MG63 (cell line): ENCODE measurements at regions not wholly inside any gene's neighbourhood (a gene's known extent, or its start where the extent isn't known, plus 50 kb on each side); places are given as distances from the start of the nearest gene placed in this dataset.

Experiments used
- DNase-seq: peaks from one replicate; pipeline ENCODE4 v3.0.0-alpha.2; 2020
- H3K27me3 ChIP-seq: fragments of 250-450 bp; sonication (Bioruptor Pico); 2 replicates; pipeline ENCODE4 v1.5.1; 2020; ENCODE audit warnings: mild to moderate bottlenecking, moderate library complexity
- H3K36me3 ChIP-seq: fragments of 250-450 bp; sonication (Bioruptor Pico); 2 replicates; pipeline ENCODE4 v1.5.1; 2020; ENCODE audit warnings: mild to moderate bottlenecking, moderate library complexity
- H3K4me3 ChIP-seq: fragments of 250-450 bp; sonication (Bioruptor Pico); 2 replicates; pipeline ENCODE4 v1.5.1; 2020; ENCODE audit warnings: mild to moderate bottlenecking, moderate library complexity
- H3K9me3 ChIP-seq: fragments of 250-450 bp; sonication (Bioruptor Pico); 2 replicates; pipeline ENCODE4 v1.5.1; 2020; ENCODE audit warnings: mild to moderate bottlenecking, moderate library complexity

DNA sequence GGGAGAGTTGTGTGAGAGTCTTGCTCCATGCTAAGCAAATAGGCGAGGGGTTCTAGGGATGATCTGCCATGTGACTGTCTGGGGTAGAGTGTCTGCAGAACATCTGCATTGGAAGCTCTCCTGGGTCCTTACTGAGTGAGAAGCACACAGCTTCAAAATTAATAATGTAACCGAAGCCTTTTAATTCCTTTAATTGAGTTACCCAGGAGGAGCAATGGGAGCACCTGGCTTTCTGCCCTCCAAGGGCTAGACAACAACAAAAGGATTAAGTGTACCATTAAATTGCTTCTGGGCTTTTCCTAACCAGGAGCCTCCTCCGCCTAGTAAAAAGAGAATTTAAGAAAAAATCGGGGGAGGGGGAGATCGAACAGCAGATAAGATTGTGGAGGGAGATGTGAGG lies 102.0 kb upstream of the TBX20 start:
- Histone ChIP-seq H3K9me3 (no peaks in the 10 kb centered on the region), H3K4me3 (no peak overlapping the region), H3K27me3 (no peaks in the 10 kb centered on the region), H3K36me3 (no peaks in the 10 kb centered on the region)
- DNase-seq = no peak

DNA sequence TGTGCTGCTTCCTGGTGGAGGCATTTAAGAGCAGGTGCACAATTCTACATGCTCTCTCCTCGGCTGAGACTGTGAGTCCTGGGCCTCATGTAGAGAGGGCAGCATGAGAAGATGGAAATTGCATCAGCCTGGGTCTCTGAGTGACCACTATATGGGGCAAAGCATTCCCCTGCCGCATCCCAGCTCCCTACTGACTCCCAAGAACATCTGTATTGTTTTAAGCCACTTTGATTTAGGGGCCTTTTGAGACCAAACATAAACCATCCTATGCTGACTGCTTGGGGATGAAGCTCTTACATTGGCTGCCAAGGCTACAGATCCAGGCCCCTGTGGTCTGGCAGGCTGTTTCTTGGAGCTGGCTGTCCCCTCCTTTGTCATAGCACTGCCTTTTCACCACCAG lies 101.3 kb upstream of the TBX20 start:
- H3K4me3 ChIP-seq = no peak overlapping the region
- H3K36me3 ChIP-seq = no peaks in the 10 kb centered on the region
- H3K9me3 ChIP-seq = no peaks in the 10 kb centered on the region
- DNase-seq = no peak
- H3K27me3 ChIP-seq = no peaks in the 10 kb centered on the region

DNA sequence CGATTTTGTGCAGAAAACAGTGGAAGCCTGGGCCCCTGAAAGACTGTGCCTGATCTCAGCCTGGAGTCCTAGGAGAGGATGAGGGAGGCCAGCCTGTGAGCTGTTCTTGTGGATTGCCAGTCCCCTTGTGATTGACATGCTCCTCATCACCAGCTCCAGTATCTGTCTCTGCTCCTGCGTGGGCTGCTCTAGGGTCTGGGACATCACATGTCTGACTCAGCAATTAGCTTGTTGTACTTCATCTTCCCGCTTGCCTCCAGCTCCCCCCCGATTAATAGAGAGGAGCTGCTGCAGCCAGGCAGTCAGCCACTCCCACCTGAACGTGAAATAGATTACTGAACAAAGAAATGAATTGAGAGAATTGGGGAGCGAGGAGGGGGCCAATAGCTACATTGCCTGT lies 99.6 kb upstream of the TBX20 start:
- H3K27me3 ChIP-seq = no peaks in the 10 kb centered on the region
- H3K36me3 ChIP-seq = no peaks in the 10 kb centered on the region
- H3K4me3 ChIP-seq = no peak overlapping the region
- DNase-seq = no peak
- no peaks in the 10 kb centered on the region for H3K9me3 ChIP-seq

DNA sequence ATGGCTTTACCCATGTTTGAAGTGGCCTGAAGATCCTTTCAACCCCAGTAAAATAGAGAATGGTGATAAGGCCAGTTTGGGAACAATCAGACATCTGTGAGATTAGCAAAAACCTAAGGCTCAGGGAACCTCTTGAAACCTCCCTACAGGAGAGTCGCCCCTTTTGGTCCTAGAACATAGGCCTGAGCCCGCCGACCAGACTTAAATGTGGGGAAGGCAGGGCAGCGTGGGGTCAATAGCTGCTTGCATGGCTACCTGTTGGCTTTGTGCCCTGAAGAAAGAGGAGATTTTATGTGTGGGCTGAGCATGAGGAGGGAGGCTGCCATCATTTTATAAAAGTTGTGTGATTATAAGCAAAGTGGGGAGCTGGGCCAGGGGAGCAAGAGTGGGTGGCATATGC lies 97.6 kb upstream of the TBX20 start:
- no peak for DNase-seq
- H3K9me3 ChIP-seq = no peaks in the 10 kb centered on the region
- no peak overlapping the region for H3K4me3 ChIP-seq
- H3K36me3 ChIP-seq = no peaks in the 10 kb centered on the region
- H3K27me3 ChIP-seq = no peaks in the 10 kb centered on the region

DNA sequence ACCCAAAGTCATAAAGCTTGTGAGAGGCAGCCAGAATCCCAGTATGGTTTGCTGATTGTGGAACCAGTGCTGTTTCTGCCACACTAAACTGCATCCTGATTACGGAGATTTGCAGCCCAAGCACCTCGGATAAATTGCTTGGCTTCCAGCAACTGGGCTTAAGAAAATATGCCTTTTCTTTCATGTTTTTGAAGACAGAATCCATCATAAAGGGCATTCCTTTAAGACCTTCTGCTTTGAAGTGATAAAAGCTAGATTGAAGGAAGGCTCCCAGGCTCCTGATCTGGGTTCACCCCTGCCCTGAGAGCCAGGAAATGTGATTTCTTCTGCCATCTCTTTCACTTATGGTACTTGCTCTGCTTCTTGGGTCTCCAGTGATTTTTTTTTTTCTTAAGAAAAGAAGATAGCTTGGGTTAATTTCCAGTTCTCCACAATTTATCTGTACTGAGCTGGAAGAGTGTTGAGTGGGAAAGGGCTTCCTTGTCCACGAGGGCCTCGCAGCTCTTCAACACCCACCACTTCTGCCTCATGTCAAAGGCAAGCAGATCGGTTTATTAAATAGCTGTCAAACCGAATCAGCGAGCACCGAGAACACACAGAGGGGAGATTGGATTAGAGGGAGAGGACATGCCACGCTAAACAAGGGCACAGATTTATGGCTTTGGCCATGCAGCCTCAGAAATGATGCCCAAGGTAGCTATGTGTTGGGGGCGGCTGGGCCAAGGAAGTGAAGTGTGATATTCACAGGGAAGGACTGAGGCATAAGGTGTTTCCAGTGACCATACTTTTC lies 94.9 kb upstream of the TBX20 start:
- no peaks in the 10 kb centered on the region for H3K27me3 ChIP-seq
- DNase-seq = no peak
- H3K36me3 ChIP-seq = no peaks in the 10 kb centered on the region

DNA sequence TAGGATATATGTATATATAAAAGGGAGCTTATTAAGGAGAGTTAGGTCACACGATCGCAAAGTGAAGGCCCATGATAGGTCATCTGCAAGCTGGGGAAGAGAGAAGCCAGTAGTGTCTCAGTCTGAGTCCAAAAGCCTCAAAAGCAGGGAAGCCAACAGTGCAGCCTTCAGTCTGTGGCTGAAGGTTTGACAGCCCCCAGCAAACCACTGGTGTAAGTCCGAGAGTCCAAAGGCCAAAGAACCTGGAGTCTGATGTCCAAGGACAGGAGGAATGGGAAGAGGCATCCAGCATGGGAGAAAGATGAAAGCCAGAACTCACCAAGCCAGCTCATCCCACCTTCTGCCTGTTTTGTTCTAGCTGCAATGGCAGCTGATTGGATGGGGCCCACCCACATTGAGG lies 88.9 kb upstream of the TBX20 start:
- no peak overlapping the region for H3K4me3 ChIP-seq
- H3K36me3 ChIP-seq = no peaks in the 10 kb centered on the region
- DNase-seq = no peak
- H3K9me3 ChIP-seq = no peaks in the 10 kb centered on the region
- H3K27me3 ChIP-seq = no peaks in the 10 kb centered on the region

More for the DNA sequence above, 94.9 kb upstream of the TBX20 start:
- H3K4me3 ChIP-seq = no peak overlapping the region
- no peaks in the 10 kb centered on the region for H3K9me3 ChIP-seq

DNA sequence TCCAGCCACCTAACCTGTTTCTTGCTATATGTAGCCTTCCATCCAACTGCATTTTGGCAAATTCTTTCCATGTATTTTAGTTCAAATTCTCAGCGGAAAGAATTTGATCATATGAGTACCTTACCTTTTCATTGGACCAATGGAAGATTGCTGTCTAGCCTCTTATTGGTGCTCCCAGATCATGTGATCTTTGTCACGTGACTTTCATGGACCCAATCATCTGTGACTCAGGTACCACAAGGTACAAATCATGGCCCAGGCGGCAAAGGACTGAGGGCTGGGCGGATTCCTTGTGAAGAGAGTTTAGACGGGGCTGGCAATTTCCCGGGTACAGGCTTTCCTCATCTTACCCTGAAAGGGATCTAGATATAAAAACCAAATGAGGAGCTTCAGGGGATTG lies 85.9 kb upstream of the TBX20 start:
- no peak overlapping the region for H3K4me3 ChIP-seq
- no peaks in the 10 kb centered on the region for H3K36me3 ChIP-seq
- no peak for DNase-seq
- H3K27me3 ChIP-seq = no peaks in the 10 kb centered on the region
- H3K9me3 ChIP-seq = no peaks in the 10 kb centered on the region

DNA sequence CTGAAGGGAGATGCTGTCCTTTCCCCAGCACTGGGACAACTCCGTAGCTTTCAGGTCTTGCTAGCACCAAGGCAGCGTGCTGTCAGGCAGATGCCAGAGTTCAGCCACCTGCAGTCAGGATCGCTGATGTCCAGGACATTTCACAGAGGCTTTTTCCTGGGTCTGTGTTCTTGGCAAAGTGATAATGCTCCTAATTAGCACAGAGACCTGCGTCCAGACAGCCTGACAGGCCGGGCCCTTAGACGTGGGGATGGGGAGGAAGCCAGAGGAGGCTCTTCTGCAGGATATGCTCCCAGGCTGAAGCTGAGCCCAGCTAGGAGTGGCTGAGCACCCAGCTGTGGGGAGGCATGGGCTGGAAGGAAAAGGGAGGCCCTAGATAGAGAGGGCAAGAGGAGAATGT lies 82.5 kb upstream of the TBX20 start:
- Histone ChIP-seq H3K9me3 (no peaks in the 10 kb centered on the region), H3K36me3 (no peaks in the 10 kb centered on the region), H3K4me3 (no peak overlapping the region), H3K27me3 (no peaks in the 10 kb centered on the region)
- DNase-seq = no peak

DNA sequence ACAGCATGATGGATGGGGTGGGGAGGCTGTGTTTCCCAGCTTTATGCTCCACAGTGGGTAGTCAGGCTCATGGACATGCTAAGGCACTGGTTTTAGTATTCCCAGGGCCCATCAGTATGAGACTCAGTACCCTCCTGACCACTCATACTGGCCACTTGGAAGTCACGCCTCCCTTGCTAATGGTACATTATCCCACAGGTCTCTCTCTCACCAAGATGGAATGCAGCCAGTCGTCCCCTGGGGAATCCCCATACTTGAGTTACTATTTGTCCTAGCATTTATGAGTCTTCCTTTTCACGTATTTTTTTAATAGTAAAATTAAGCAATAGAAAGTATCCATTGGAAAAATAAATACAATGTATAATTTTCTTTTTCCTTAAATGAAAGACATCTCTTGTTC lies 80.6 kb upstream of the TBX20 start:
- no peaks in the 10 kb centered on the region for H3K36me3 ChIP-seq
- H3K9me3 ChIP-seq = no peaks in the 10 kb centered on the region
- H3K4me3 ChIP-seq = no peak overlapping the region
- no peak for DNase-seq
- no peaks in the 10 kb centered on the region for H3K27me3 ChIP-seq

DNA sequence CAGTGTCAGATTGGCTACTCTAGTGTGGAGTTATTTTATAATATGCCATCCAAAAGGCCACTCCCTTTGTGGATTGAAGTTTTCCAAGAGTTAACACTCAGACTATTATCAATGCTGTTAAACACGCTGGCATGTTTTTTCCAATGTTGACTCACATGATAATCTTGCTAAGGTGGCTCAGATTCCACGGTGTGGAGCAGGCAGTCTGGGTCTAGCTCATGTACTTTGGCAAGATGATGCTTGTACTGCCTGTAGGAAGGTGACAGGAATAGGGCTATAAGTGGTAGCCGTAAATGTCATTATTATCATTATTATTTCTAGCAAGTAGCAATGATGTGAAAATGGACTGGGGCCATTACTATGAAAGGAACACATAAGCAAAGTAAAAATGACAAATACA lies 79.4 kb upstream of the TBX20 start:
- Histone ChIP-seq H3K27me3 (no peaks in the 10 kb centered on the region), H3K9me3 (no peaks in the 10 kb centered on the region), H3K36me3 (no peaks in the 10 kb centered on the region), H3K4me3 (no peak overlapping the region)
- DNase-seq = no peak

DNA sequence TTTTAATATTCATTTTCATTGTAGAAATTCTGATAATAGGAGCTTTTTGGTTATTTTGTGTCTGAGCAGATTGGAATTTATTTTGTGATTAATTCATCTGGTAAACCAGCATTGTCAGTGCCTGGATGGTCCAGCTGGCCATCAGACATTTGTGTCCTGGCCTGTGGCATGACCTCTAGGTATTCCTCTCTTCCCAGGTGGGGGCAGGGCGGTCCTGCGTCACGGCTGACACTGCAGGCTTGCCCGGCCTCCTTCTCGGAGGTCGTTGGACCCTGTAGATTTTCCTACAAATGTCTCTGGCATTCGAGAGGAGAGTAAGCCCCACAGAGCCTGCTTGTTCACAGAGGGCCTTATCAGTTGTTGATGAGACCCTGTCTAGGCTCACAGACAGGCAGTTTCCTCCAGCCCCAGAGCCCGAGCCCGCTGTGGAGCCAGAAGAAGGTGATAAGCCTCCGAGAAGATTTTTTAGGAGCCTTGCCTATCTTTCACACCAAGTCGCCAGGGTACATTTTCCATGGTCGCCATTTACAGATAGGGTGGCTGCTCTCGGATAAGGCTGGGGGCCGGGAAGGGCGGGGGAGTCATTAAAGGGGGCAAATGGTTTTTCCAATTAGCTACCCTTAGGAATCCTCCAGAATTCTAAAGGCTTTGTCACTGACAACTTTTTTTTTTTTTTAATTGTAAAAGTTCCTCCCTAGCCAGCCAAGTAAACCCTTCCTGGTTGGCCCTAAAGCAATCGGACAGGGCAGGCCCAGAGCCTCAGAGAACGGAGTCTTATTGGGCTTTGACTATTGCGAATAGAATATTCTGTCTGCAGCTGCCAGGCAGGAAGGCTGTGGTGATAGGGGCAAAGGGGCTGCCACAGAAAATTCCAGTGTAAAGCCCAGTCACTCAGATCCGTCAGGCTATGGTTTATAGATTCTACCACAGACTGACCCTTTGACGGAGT lies 78.1 kb upstream of the TBX20 start:
- H3K27me3 ChIP-seq = no peaks in the 10 kb centered on the region
- DNase-seq = no peak
- H3K4me3 ChIP-seq = no peak overlapping the region
- no peaks in the 10 kb centered on the region for H3K36me3 ChIP-seq
- no peaks in the 10 kb centered on the region for H3K9me3 ChIP-seq

DNA sequence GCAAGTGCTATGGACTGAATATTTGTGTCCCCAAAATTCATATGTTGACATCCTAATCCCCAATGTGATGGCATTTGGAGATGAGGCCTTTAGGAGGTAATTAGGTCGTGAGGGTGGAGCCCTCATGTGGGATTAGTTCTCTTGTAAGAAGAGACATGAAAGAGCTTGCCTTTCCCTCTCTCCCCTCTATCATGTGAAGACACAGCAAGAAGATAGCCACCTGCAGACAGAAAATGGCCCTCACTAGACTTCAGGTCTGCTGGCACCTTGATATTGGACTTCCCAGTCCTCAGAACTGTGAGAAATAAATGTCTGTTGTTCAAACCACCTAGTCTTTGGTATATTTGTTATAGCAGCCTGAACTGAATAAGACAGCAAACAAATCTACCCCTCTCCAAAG lies 75.1 kb upstream of the TBX20 start:
- Histone ChIP-seq H3K36me3 (no peaks in the 10 kb centered on the region), H3K9me3 (no peaks in the 10 kb centered on the region; the same call in 1 of the 2 replicates), H3K4me3 (no peak overlapping the region), H3K27me3 (no peaks in the 10 kb centered on the region)
- no peak for DNase-seq

DNA sequence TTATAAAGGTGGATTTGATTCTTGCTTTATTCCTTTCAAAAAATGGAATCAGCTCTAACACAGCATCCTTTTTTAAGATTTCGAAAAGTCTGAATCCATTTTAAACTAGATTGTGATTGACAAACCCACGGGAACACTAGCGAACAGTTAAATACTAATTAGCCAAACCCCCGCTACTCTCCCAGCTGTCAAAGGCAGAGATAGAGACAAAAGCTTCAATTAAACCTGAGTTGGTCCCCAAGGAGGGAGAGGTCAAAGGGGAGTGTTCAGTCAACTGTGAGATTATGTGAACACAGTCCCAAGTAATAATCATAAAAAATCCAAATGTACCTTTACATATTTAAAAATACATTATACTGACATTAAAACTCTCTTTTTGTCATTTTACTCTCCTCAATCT lies 65.7 kb upstream of the TBX20 start:
- Histone ChIP-seq H3K36me3 (no peaks in the 10 kb centered on the region), H3K4me3 (no peak overlapping the region), H3K9me3 (no peaks in the 10 kb centered on the region)

DNA sequence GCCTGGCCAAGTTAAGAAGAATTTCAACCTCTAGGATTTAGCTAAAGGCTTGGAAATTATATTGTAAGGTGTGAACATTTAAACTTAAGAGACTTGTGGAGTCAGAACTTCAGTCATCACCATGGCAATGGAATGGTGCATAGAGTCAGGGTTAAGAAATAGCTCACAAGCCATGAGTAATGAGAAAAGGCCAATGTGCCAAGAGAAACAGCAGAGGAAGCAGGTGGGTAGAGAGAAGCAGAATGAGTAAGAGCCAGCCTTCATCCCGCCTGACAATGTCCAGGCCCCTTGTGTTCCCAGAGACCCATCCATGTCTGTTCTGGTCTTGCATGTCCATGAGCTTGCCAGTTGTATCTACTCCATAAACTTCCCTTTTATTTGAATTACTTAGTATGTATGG lies 62.6 kb upstream of the TBX20 start:
- Histone ChIP-seq H3K27me3 (no peaks in the 10 kb centered on the region), H3K36me3 (no peaks in the 10 kb centered on the region), H3K9me3 (no peaks in the 10 kb centered on the region), H3K4me3 (no peak overlapping the region)
- no peak for DNase-seq

More for the DNA sequence above, 65.7 kb upstream of the TBX20 start:
- H3K27me3 ChIP-seq = no peaks in the 10 kb centered on the region
- DNase-seq = no peak

DNA sequence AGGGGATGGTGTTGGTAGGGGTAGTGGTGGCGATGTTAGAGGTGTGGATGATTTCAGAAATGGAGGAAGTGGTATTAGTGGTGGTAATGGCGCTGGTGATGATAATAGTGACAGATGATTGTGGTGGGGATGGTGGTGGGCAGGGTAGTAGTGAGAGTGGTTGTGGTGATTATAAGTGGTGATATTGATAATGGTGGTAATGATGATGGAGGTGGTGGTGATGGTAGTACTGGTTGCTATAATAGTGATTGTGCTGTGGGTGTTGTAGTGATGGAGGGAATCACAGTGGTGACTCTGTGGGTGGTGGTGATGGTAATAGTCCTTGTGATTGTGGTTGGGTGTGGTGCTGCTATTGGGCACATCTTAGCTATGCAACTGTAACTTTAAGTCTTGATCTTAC lies 61.6 kb upstream of the TBX20 start:
- Histone ChIP-seq H3K4me3 (no peak overlapping the region), H3K36me3 (no peaks in the 10 kb centered on the region), H3K27me3 (no peaks in the 10 kb centered on the region), H3K9me3 (no peaks in the 10 kb centered on the region)
- no peak for DNase-seq

DNA sequence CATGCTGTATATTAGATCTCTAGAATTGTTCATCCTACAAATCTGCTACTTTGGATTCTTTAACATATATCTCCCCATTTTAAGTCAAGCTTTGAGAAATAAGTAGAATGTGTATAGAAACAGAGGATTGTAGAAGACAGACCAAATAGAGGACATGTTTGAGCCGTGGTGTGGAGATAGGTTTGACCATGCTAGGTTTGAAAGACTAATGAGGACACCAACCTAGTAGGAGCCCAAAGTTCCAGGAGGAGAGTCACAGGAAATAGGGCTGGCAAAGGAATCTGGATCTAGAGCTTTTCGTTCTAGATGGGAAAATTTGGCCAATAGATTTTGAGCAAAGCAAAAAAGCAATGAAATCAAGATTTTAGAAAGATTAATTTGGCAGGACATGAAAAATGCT lies 60.5 kb upstream of the TBX20 start:
- no peaks in the 10 kb centered on the region for H3K9me3 ChIP-seq
- no peak for DNase-seq

DNA sequence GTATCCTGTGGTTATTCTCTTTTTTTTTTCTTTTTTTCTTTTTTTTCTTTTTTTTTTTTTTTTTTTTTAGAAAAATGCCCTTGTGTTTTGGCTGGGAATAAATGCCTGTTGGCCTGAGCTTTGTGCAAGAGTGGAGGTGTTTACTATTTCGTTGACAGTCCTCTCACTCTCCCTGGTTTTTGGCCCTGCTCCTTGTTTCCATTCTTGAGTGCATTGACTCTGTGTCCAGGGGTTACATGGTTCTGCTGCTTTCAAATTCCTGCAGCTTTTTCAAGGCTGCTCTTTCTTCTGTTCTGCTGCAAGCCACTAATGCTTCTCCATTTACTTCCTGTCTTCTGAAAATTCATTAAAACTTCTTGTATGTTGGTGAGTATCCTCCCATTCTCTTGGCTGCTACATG lies 59.7 kb upstream of the TBX20 start:
- DNase-seq = no peak
- Histone ChIP-seq H3K36me3 (no peaks in the 10 kb centered on the region), H3K27me3 (no peaks in the 10 kb centered on the region), H3K9me3 (no peaks in the 10 kb centered on the region), H3K4me3 (no peak overlapping the region)

More for the DNA sequence above, 60.5 kb upstream of the TBX20 start:
- H3K27me3 ChIP-seq = no peaks in the 10 kb centered on the region
- H3K36me3 ChIP-seq = no peaks in the 10 kb centered on the region
- H3K4me3 ChIP-seq = no peak overlapping the region
